ENCODE measurements at regions not wholly inside any gene's neighbourhood (a gene's known extent, or its start where the extent isn't known, plus 50 kb on each side); places are given as distances from the start of the nearest gene placed in this dataset.

DNA sequence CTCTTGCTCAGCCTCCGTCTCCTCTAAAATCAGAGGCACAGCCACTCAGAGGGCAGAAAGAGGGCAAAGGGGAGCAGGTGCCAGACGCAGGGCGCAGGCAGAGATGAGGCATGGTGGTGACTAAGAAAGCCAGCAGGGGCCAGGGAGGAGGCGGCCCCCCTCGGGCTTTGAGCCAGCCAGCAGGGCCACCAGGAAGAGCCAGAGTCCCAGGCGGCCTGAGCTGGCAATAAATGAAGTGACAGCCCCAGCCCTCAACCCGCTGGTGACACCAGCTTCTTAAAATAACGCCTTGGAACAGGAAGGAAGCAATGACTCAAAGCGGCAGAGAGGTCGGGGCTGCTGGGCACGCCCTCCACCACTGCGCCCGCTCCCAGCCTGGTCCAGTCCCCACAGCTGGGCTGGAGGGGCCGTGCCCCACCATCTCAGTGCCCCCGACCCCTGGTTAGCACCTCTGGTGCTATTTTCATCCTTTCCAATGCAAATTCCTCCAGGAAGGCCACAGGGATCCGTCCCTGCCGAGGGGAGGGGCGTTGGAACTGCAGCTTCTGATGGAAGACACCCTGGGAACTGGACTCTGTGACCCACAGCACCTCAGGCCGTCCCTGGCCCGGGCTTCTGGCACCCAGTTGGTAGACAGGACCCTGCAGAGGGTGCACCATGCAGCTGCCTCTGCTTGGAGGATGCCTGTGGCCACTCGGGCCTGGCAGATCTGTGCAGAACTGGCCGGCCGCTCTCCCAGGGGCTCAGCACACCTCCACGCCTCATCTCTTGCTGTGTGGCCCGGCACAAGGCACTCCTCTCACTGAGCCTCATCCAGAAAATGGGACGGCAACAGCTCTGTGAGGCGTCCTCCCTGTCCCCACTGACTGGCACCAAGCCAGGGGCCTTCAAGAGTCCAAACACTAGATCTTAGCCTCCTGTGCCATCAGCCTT, 113.7 kb downstream of the NCOR2 start:
- TF ChIP-seq, protein P1, sequence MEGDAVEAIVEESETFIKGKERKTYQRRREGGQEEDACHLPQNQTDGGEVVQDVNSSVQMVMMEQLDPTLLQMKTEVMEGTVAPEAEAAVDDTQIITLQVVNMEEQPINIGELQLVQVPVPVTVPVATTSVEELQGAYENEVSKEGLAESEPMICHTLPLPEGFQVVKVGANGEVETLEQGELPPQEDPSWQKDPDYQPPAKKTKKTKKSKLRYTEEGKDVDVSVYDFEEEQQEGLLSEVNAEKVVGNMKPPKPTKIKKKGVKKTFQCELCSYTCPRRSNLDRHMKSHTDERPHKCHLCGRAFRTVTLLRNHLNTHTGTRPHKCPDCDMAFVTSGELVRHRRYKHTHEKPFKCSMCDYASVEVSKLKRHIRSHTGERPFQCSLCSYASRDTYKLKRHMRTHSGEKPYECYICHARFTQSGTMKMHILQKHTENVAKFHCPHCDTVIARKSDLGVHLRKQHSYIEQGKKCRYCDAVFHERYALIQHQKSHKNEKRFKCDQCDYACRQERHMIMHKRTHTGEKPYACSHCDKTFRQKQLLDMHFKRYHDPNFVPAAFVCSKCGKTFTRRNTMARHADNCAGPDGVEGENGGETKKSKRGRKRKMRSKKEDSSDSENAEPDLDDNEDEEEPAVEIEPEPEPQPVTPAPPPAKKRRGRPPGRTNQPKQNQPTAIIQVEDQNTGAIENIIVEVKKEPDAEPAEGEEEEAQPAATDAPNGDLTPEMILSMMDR (IDR thresholded peaks at IDR 0.05; ENCODE audit: insufficient read depth, low read depth, low read length, missing control alignments) = no peak
- peak; percentile 45 for DNase-seq (ENCODE audit: low read depth)
- H3K4me3 ChIP-seq (ENCODE audit: low read length) = no peak overlapping the region

DNA sequence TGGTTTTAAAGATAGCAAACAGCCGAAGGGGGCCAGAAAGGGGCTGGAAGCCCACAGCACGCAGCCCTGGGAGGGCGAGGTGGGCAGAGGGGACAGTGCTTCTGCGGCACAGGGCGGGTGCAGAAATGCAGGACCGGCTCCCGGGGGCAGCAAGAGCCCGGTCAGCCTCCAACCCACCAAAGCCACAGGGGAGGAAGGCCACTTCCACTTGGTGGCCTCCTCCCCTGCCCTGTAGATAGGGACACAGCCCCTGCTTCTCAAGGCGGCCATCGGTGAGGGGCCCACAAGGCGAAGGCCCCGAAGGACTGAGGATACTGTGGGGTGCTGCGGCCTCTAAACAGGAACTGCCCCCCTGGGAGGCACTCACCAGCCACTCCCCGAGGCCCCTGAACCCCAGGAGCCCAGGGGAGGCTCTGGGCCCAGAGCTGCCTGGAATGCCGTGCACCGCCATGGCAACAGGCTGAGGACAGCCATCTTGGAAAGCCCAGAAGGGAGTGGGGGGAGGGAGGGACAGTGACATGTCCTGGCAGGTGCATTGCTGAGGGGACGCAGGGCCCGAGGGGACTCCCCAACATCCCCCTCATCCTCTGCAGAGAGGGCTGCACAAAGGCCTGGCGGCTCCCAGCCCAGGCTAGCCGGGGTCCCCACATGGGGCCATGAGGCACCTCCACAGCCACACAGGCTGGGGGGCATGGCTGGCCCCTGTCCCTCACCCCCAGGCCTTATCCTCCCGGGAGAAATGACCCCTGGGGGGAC, 114.7 kb downstream of the NCOR2 start:
- DNase-seq (ENCODE audit: low read depth) = no peak
- H3K4me3 ChIP-seq (ENCODE audit: low read length) = no peak overlapping the region
- TF ChIP-seq, protein P1 (IDR thresholded peaks at IDR 0.05; ENCODE audit: insufficient read depth, low read depth, low read length, missing control alignments) = no peak

DNA sequence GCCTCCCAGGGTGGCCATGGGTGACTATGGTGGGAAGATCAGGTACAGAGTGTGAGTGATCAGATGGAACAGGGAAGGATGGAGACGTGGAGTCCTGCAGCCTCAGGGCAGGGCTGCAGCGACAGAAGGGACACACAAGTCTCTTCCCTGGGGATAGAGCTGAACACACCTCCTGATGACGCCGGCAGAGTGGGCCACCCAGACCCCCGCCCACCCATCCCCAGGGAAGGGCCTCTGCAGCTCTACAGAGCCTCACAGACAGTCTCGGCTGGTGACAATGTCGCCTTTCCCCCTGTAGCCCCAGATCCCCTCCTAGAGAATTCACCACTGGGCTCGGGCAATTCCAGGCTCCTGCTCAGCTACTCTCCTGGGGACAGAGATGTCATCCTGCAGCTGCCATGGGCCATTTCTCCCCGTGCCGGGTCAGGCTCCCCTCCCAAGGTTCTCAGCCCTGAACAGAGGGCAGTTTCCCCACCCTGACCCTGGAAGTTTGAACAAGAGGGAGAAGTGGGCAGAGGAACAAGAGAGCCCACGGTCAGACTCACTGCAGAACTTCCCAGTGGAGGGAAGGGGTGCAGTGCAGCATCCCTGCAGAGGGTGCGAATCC, 115.7 kb downstream of the NCOR2 start:
- no peak overlapping the region for H3K4me3 ChIP-seq (ENCODE audit: low read length)
- DNase-seq (ENCODE audit: low read depth) = no peak
- TF ChIP-seq, protein P1 (IDR thresholded peaks at IDR 0.05; ENCODE audit: insufficient read depth, low read depth, low read length, missing control alignments) = no peak

DNA sequence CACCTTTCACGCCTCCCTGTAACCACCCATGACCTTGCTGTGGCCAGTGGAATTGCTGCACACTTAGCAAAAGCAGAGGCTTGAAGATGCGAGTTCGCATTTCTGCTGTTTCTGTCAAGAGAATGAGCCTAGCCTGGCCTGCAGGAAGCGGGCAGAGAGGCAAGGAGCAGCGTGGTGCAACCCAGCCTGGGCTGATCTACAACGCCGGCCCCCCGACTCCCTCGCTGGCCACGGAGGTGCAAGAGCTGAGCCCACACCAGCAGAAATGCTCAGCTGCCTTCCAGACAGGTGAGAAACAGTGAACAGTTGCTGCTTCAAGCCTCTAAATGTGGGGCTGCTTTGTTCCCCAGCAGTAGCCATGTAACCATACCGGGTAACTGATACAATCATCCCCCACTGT, 116.4 kb downstream of the NCOR2 start:
- no peak for DNase-seq (ENCODE audit: low read depth)
- TF ChIP-seq, protein P1 (IDR thresholded peaks at IDR 0.05; ENCODE audit: insufficient read depth, low read depth, low read length, missing control alignments) = no peak

DNA sequence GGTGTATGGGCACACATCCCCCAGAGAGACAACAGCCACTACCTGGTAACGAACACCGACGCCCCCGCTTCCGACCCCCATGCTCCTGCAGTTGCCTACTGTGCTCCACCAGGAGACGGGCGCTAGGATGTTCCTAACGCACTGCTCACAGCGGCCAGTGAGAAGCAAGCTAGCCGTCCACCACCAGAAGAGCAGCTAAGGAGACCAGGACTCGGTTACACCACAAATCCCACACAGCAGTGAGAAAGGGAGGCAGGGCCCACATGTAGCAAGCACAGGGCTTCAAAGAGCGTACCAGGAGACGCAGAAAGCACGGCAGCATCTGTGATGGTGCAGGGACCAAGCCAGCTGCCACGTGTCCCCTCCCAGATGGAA, 117.0 kb downstream of the NCOR2 start:
- H3K4me3 ChIP-seq (ENCODE audit: low read length) = no peak overlapping the region
- TF ChIP-seq, protein P1 (IDR thresholded peaks at IDR 0.05; ENCODE audit: insufficient read depth, low read depth, low read length, missing control alignments) = no peak
- DNase-seq (ENCODE audit: low read depth) = no peak

More for the DNA sequence above, 116.4 kb downstream of the NCOR2 start:
- no peak overlapping the region for H3K4me3 ChIP-seq (ENCODE audit: low read length)

DNA sequence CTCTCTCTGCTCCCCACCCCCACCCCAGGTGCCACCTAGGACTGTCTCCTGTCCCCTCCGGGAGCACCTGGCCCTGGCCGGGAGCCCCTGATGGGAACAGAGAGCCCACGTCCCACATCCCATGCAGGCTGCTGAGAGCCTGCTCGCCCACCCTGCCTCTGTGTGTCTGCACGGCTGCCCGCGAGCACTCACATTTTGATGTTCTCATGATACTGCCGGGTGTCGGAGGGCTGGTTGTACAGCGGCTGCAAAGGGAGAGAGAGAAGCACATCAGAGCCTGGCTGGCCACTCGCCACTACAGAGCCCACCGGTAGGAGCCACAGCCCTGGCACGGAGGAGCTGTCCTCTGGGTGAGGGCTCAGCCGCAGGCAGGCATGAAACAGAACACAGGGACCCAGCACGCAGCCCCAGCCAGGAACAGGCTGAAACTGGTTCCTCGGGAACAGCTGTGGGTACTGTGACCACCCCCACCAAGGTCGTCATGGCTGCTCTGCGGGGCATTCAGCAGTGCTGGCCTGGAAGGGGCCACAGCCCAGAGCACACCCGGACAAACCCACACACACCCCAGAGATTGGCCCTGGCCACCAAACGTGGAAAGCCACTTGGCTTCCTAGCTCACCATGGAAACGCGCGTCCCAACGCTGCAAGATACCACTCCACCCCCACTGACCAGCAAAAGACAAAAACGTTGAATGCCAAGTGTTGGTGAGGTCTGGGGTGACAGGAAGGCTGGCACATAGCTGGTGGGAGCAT, 117.6 kb downstream of the NCOR2 start:
- H3K4me3 ChIP-seq (ENCODE audit: low read length) = no peak overlapping the region
- DNase-seq (ENCODE audit: low read depth) = no peak
- TF ChIP-seq, protein P1 (IDR thresholded peaks at IDR 0.05; ENCODE audit: insufficient read depth, low read depth, low read length, missing control alignments) = no peak

Data from epithelial cell of esophagus (primary cell).